ENCODE measurements at regions not wholly inside any gene's neighbourhood (a gene's known extent, or its start where the extent isn't known, plus 50 kb on each side); places are given as distances from the start of the nearest gene placed in this dataset.

DNA sequence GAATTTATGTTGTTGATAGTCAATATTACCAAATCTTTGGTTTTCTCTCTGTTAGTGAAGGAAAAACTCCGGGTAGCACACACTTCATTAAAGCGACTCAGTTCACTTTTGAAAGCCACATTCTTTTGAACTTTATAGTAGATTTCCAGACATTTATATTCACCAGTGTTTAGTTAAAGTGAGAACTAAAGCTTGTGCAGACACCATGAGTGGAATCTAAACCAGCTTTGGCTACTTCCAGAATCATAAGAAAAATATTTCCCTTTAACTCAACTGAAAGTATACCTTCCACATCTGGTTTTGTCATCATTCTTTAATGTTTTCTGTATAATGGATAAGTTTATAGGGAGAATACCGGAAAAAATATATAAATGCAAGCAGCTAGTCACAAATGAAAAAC is 92.1 kb upstream of the COL21A1 start:
- no peaks in the 10 kb centered on the region for H3K4me1 ChIP-seq (ENCODE audit: control insufficient read depth, low read depth, low read length)

DNA sequence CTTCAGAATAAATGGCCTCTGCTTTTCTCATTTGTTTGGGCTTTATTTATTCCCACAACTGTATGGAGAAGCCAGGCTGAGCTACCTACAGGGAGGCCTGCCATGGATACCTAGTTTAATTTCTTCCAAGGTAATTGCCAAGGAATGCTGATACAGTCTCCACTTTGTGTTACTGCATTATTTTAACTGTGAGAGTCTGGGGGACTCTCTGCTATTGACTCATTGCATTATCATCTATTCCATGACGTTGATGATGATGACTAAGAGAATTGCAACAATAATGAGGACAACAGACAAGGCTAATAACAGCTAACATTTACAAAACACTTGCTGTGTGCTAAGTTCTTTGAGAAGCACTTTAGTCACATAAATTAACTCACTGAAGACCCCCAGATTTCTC is 88.3 kb upstream of the COL21A1 start:
- Histone ChIP-seq H3K4me2 (ENCODE audit: low read length) (no peak overlapping the region), H3K18ac (ENCODE audit: low read length) (no peak overlapping the region), H3K9ac (ENCODE audit: low read length) (no peak overlapping the region), H3K79me2 (ENCODE audit: control insufficient read depth, insufficient read depth, low read length) (no peaks in the 10 kb centered on the region), H3K27ac (ENCODE audit: low read depth, low read length) (no peak overlapping the region), H3K4ac (ENCODE audit: low read depth, low read length) (no peak overlapping the region), H3K79me1 (ENCODE audit: low read length) (no peaks in the 10 kb centered on the region), H2BK5ac (ENCODE audit: low read length) (no peak overlapping the region), H3K4me3 (ENCODE audit: low read length) (no peak overlapping the region), H3K36me3 (ENCODE audit: control insufficient read depth, insufficient read depth, low read length) (no peaks in the 10 kb centered on the region), H2BK120ac (ENCODE audit: low read depth, low read length) (no peak overlapping the region), H3K4me1 (ENCODE audit: control insufficient read depth, low read depth, low read length) (no peaks in the 10 kb centered on the region), H4K8ac (ENCODE audit: low read depth, low read length) (no peak overlapping the region), H3K23ac (ENCODE audit: low read length) (no peak overlapping the region), H2AK5ac (ENCODE audit: low read length) (no peak overlapping the region), H4K5ac (ENCODE audit: low read length) (no peak overlapping the region), H3K56ac (ENCODE audit: low read length) (no peak overlapping the region), H3K27me3 (ENCODE audit: insufficient read depth, low read length, poor library complexity) (no peaks in the 10 kb centered on the region), H2BK15ac (replicated peaks; ENCODE audit: low read depth) (no peak overlapping the region)
- WGBS (ENCODE audit: extremely low coverage, insufficient coverage, low lambda C conversion rate), result no CpG with 5 or more reads among the region's 1 CpG
- no peak for DNase-seq

More for the DNA sequence above, 92.1 kb upstream of the COL21A1 start:
- DNase-seq, result no peak
- H3K4me2 ChIP-seq (ENCODE audit: low read length), result no peak overlapping the region
- no peak overlapping the region for H3K23ac ChIP-seq (ENCODE audit: low read length)
- no peak overlapping the region for H3K4me3 ChIP-seq (ENCODE audit: low read length)
- no peak overlapping the region for H4K5ac ChIP-seq (ENCODE audit: low read length)
- H2BK15ac ChIP-seq (replicated peaks; ENCODE audit: low read depth), result no peak overlapping the region
- H3K79me2 ChIP-seq (ENCODE audit: control insufficient read depth, insufficient read depth, low read length), result no peaks in the 10 kb centered on the region
- H3K4ac ChIP-seq (ENCODE audit: low read depth, low read length), result no peak overlapping the region
- no peak overlapping the region for H3K27ac ChIP-seq (ENCODE audit: low read depth, low read length)
- H4K8ac ChIP-seq (ENCODE audit: low read depth, low read length), result no peak overlapping the region
- H2BK5ac ChIP-seq (ENCODE audit: low read length), result no peak overlapping the region
- no peak overlapping the region for H3K9ac ChIP-seq (ENCODE audit: low read length)
- no peaks in the 10 kb centered on the region for H3K27me3 ChIP-seq (ENCODE audit: insufficient read depth, low read length, poor library complexity)
- no peak overlapping the region for H2AK5ac ChIP-seq (ENCODE audit: low read length)
- H3K18ac ChIP-seq (ENCODE audit: low read length), result no peak overlapping the region
- no peaks in the 10 kb centered on the region for H3K36me3 ChIP-seq (ENCODE audit: control insufficient read depth, insufficient read depth, low read length)
- no peak overlapping the region for H3K56ac ChIP-seq (ENCODE audit: low read length)
- H3K79me1 ChIP-seq (ENCODE audit: low read length), result no peaks in the 10 kb centered on the region
- no CpG with 5 or more reads among the region's 3 CpGs for WGBS (ENCODE audit: extremely low coverage, insufficient coverage, low lambda C conversion rate)
- no peak overlapping the region for H2BK120ac ChIP-seq (ENCODE audit: low read depth, low read length)

- no peaks in the 10 kb centered on the region for H3K79me1 ChIP-seq (ENCODE audit: low read length)
- no peaks in the 10 kb centered on the region for H3K79me2 ChIP-seq (ENCODE audit: control insufficient read depth, insufficient read depth, low read length)
- no peak overlapping the region for H2BK15ac ChIP-seq (replicated peaks; ENCODE audit: low read depth)
- H3K4me3 ChIP-seq (ENCODE audit: low read length), result no peak overlapping the region
- no peak overlapping the region for H3K18ac ChIP-seq (ENCODE audit: low read length)
- no peak for DNase-seq
- no peak overlapping the region for H3K4me2 ChIP-seq (ENCODE audit: low read length)
- no CpG with 5 or more reads among the region's 1 CpG for WGBS (ENCODE audit: extremely low coverage, insufficient coverage, low lambda C conversion rate)
- no peak overlapping the region for H3K27ac ChIP-seq (ENCODE audit: low read depth, low read length)
- no peaks in the 10 kb centered on the region for H3K4me1 ChIP-seq (ENCODE audit: control insufficient read depth, low read depth, low read length)
- H3K56ac ChIP-seq (ENCODE audit: low read length), result no peak overlapping the region
- H2AK5ac ChIP-seq (ENCODE audit: low read length), result no peak overlapping the region
- H4K5ac ChIP-seq (ENCODE audit: low read length), result no peak overlapping the region
- no peak overlapping the region for H2BK120ac ChIP-seq (ENCODE audit: low read depth, low read length)
- H3K27me3 ChIP-seq (ENCODE audit: insufficient read depth, low read length, poor library complexity), result no peaks in the 10 kb centered on the region
- H4K8ac ChIP-seq (ENCODE audit: low read depth, low read length), result no peak overlapping the region
- no peak overlapping the region for H3K4ac ChIP-seq (ENCODE audit: low read depth, low read length)
- no peak overlapping the region for H3K23ac ChIP-seq (ENCODE audit: low read length)
- no peaks in the 10 kb centered on the region for H3K36me3 ChIP-seq (ENCODE audit: control insufficient read depth, insufficient read depth, low read length)
- no peak overlapping the region for H2BK5ac ChIP-seq (ENCODE audit: low read length)
- H3K9ac ChIP-seq (ENCODE audit: low read length), result no peak overlapping the region
Observed at GRCh38 chr6:56334937-56335336, 87.6 kb upstream of the COL21A1 start.

DNA sequence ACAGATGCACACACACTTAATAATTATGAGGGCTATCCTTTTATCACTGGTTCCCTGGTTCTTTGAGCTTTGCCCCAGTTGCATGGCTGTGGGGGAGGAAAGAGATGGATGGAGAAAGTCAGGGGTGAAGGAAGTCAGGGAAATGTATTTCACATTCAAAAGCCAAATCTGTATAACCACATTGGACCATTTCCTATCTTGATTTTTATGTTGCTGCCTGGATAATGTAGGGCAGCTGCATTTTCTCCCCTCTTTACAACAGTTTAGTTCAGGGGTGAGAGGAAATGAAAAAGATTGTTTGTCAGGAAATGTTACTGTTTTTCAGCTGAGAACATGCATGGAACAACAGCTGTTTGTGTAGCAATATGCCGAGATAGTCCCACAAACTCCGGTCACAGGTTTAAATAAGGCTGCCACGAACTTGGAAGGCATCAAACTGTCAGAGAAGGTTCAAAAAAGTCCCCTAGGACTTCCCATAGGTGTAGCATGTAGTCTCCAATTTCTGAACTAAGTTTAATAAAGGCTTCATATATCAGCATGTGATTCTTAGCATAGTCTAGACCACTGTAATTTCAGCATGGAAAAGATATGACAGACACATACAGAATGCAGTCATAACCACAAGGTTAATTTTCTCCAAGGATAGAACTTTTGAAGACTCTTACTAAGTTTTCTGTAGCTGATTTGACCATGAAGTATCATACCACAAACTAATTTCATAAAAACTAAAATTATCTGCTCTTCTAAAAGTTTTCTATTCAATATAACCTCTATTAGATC is 82.1 kb upstream of the COL21A1 start:
- Histone ChIP-seq H3K27ac (ENCODE audit: low read depth, low read length) (no peak overlapping the region), H3K4me2 (ENCODE audit: low read length) (no peak overlapping the region), H3K18ac (ENCODE audit: low read length) (no peak overlapping the region), H3K9ac (ENCODE audit: low read length) (no peak overlapping the region), H3K4me3 (ENCODE audit: low read length) (no peak overlapping the region), H2AK5ac (ENCODE audit: low read length) (no peak overlapping the region), H3K79me1 (ENCODE audit: low read length) (no peaks in the 10 kb centered on the region), H3K36me3 (ENCODE audit: control insufficient read depth, insufficient read depth, low read length) (no peaks in the 10 kb centered on the region), H2BK15ac (replicated peaks; ENCODE audit: low read depth) (no peak overlapping the region), H2BK120ac (ENCODE audit: low read depth, low read length) (no peak overlapping the region), H2BK5ac (ENCODE audit: low read length) (no peak overlapping the region), H3K56ac (ENCODE audit: low read length) (no peak overlapping the region), H3K4ac (ENCODE audit: low read depth, low read length) (no peak overlapping the region), H3K23ac (ENCODE audit: low read length) (no peak overlapping the region), H4K8ac (ENCODE audit: low read depth, low read length) (no peak overlapping the region), H4K5ac (ENCODE audit: low read length) (no peak overlapping the region), H3K79me2 (ENCODE audit: control insufficient read depth, insufficient read depth, low read length) (no peaks in the 10 kb centered on the region), H3K27me3 (ENCODE audit: insufficient read depth, low read length, poor library complexity) (no peaks in the 10 kb centered on the region), H3K4me1 (ENCODE audit: control insufficient read depth, low read depth, low read length) (no peaks in the 10 kb centered on the region)
- no peak for DNase-seq
- WGBS (ENCODE audit: extremely low coverage, insufficient coverage, low lambda C conversion rate), result no CpG with 5 or more reads among the region's 3 CpGs

DNA sequence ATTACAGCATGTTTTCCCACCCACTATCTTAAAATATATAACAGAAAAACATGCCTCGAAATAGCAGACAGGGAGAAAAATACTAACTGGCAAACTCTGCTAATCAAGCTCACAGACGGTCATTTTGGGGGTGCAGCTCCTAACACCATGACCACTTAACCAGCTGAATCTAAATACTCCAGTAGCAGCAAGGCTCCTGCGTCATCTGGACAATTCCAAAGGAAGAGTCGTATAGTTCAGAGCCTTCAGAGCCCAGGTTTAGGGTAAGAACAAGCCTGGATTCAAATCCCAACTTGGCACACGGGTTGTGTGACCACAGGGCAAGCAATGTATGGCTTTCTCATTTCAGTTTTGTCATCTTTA is 81.3 kb upstream of the COL21A1 start:
- DNase-seq, result no peak

More for the DNA sequence above, 81.3 kb upstream of the COL21A1 start:
- Histone ChIP-seq H3K23ac (ENCODE audit: low read length) (no peak overlapping the region), H3K27me3 (ENCODE audit: insufficient read depth, low read length, poor library complexity) (no peaks in the 10 kb centered on the region), H4K5ac (ENCODE audit: low read length) (no peak overlapping the region), H3K36me3 (ENCODE audit: control insufficient read depth, insufficient read depth, low read length) (no peaks in the 10 kb centered on the region), H3K56ac (ENCODE audit: low read length) (no peak overlapping the region), H2AK5ac (ENCODE audit: low read length) (no peak overlapping the region), H3K4me3 (ENCODE audit: low read length) (no peak overlapping the region), H3K79me1 (ENCODE audit: low read length) (no peaks in the 10 kb centered on the region), H3K79me2 (ENCODE audit: control insufficient read depth, insufficient read depth, low read length) (no peaks in the 10 kb centered on the region), H2BK5ac (ENCODE audit: low read length) (no peak overlapping the region), H3K4ac (ENCODE audit: low read depth, low read length) (no peak overlapping the region), H3K27ac (ENCODE audit: low read depth, low read length) (no peak overlapping the region), H2BK15ac (replicated peaks; ENCODE audit: low read depth) (no peak overlapping the region), H3K9ac (ENCODE audit: low read length) (no peak overlapping the region), H3K4me1 (ENCODE audit: control insufficient read depth, low read depth, low read length) (no peaks in the 10 kb centered on the region), H4K8ac (ENCODE audit: low read depth, low read length) (no peak overlapping the region), H2BK120ac (ENCODE audit: low read depth, low read length) (no peak overlapping the region), H3K4me2 (ENCODE audit: low read length) (no peak overlapping the region), H3K18ac (ENCODE audit: low read length) (no peak overlapping the region)
- WGBS (ENCODE audit: extremely low coverage, insufficient coverage, low lambda C conversion rate), result no CpG with 5 or more reads among the region's 5 CpGs

All from mesendoderm (in vitro differentiated cells).